HEK293 (cell line): ENCODE measurements at regions not wholly inside any gene's neighbourhood (a gene's known extent, or its start where the extent isn't known, plus 50 kb on each side); places are given as distances from the start of the nearest gene placed in this dataset.

Source experiments
- ATF2 ChIP-seq: fragments of 450-650 bp; formaldehyde crosslinking; IDR thresholded peaks from 2 replicates; pipeline ENCODE4 v1.5.1; 2016; ENCODE audit warnings: missing biosample characterization, missing genetic modification characterization, low read depth
- CTCF ChIP-seq: fragments of 450-650 bp; formaldehyde crosslinking; IDR thresholded peaks from 2 replicates; pipeline ENCODE4 v1.5.1; 2016; ENCODE audit warnings: missing biosample characterization, missing genetic modification characterization
- HOXA7 ChIP-seq: sonication (generic); formaldehyde crosslinking; IDR thresholded peaks from 2 replicates; pipeline ENCODE4 v1.8.1; 2022; ENCODE audit warnings: missing genetic modification reagents, borderline replicate concordance
- REST ChIP-seq: fragments of 450-650 bp; formaldehyde crosslinking; IDR thresholded peaks from 2 replicates; pipeline ENCODE4 v1.5.1; 2016; ENCODE audit warnings: missing biosample characterization, missing genetic modification characterization
- ZBTB21 ChIP-seq: fragments of 450-650 bp; formaldehyde crosslinking; IDR thresholded peaks from 2 replicates; pipeline ENCODE4 v1.5.1; 2017; ENCODE audit warnings: missing biosample characterization, missing genetic modification characterization
- ZBTB7A ChIP-seq: fragments of 450-650 bp; formaldehyde crosslinking; IDR thresholded peaks from 2 replicates; pipeline ENCODE4 v1.5.1; 2016; ENCODE audit warnings: low read depth, missing biosample characterization, missing genetic modification characterization
- ZBTB8A ChIP-seq: fragments of 450-650 bp; formaldehyde crosslinking; IDR thresholded peaks from 2 replicates; pipeline ENCODE4 v1.5.1; 2016; ENCODE audit warnings: missing biosample characterization, missing genetic modification characterization
- ZFP37 ChIP-seq: fragments of 450-650 bp; formaldehyde crosslinking; IDR thresholded peaks from 2 replicates; pipeline ENCODE4 v1.5.1; 2016; ENCODE audit warnings: missing biosample characterization, missing genetic modification characterization
- ZNF133 ChIP-seq: fragments of 450-650 bp; formaldehyde crosslinking; IDR thresholded peaks from 2 replicates; pipeline ENCODE4 v1.5.1; 2016; ENCODE audit warnings: missing biosample characterization, missing genetic modification characterization
- ZNF140 ChIP-seq: fragments of 450-650 bp; formaldehyde crosslinking; IDR thresholded peaks from 2 replicates; pipeline ENCODE4 v1.5.1; 2016; ENCODE audit warnings: missing biosample characterization, missing genetic modification characterization
- ZNF292 ChIP-seq: fragments of 450-650 bp; formaldehyde crosslinking; IDR thresholded peaks from 2 replicates; pipeline ENCODE4 v1.5.1; 2016; ENCODE audit warnings: low read depth, missing biosample characterization, missing genetic modification characterization, borderline replicate concordance

GRCh38 chr10:78658645-78659597 is 409.8 kb upstream of the ZMIZ1 start:
- TF ChIP-seq ZFP37 (tag by site-specific recombination) (no peak), CTCF (tag by site-specific recombination) (no peak), ZBTB7A (tag by site-specific recombination) (no peak), ATF2 (no peak), ZNF292 (no peak), ZNF140 (tag by site-specific recombination) (no peak), HOXA7 (CRISPR knock-in tag) (no peak), REST (tag by site-specific recombination) (no peak), ZBTB8A (tag by site-specific recombination) (no peak), ZNF133 (tag by site-specific recombination) (no peak), ZBTB21 (tag by site-specific recombination) (no peak)
